SHP77 treated with DMSO at 0.1 percent for 48 hours (cell line): ENCODE measurements at regions not wholly inside any gene's neighbourhood (a gene's known extent, or its start where the extent isn't known, plus 50 kb on each side); places are given as distances from the start of the nearest gene placed in this dataset.
A peak's percentile ranks its signal among the peaks of the same experiment; 100 is the strongest.

ENCODE experiments used
- DNase-seq: peaks from one replicate; lab custom pipeline; 2025; lab: John Stamatoyannopoulos, UW

DNA sequence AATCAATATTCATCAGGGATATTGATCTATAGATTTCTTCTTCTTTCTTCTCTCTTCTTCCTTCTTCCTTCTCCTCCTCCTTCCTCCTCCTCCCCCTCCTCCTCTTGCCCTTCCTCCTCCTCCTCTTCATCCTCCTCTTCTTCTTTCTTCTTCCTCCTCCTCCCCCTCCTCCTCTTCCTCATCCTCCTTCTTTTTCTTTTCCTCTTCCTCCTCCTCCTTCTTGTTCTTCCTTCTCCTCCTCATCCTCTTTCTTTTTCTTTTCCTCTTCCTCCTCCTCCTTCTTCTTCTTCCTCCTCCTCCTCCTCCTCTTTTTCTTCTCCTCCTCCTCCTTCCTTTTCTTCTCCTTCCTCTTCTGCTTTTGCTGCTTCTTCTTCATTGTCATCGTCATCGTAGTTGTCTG is 52.4 kb upstream of the SERINC1 start:
- DNase-seq: no peak

DNA sequence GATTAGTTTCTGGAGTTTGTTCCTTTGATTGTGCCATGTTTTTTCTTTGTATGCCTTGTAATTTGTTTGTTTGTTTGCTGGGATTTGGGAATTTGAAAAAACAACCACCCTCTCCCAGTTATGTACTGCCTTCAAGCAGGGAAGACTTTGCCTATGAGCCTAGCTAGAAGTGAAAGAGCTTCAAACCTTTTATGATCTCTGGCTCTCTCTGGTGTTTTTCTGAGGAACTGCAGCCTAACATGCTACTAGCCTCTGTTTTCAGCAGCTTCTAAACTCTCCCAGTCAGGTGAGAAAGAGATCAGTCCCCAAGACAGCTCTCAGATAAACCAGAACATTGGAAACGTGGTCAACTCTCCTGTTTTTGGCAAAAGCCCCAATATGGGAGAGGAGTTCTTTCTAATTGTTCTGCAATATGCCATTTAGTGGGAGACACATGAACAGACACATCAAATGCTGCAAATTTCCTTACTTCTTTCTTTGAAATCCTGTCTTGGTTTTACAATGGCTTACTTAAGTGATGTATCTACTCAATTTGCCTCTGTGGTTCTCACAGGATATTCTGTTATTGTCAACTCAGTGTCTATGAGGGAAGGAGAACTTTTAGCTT is 58.9 kb upstream of the SERINC1 start:
- peak; percentile 72 for DNase-seq

DNA sequence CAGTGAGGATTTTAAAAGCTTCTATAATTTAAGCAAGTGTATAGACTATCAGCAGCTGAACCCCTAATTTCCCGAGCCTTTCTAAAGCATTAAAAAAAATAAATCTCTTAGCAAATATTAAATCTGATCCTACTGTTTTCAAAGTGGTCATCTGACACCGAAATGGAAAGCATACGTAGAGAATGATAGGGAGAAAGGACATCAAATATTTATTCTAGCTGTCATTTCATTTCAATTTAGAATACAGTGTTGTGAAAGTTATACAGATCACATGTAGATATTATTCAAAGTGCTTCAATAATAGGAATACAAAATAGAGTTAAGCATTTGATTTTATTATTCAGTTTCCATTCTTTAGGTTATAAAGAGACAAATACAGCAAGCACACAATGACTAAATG is 61.9 kb upstream of the PKIB start:
- DNase-seq: peak; percentile 55

DNA sequence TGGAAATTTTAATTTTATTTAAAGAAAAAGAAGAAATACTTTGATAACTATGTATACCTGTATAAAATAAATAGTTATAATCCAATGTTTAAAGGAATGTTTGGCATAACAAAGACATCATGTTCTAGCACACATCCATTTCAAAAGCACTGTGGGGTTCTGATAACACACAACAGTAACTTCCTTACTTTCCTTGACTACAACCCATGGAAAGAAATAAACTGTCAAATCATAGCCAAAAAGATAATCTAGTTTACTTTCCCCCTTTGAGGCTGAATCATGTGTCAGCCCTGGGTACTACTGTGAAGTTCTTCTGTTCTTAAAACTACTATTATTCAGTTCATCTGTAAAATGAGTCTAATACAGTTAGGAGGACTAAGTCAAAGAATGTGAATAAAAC is 61.4 kb upstream of the PKIB start:
- no peak for DNase-seq

DNA sequence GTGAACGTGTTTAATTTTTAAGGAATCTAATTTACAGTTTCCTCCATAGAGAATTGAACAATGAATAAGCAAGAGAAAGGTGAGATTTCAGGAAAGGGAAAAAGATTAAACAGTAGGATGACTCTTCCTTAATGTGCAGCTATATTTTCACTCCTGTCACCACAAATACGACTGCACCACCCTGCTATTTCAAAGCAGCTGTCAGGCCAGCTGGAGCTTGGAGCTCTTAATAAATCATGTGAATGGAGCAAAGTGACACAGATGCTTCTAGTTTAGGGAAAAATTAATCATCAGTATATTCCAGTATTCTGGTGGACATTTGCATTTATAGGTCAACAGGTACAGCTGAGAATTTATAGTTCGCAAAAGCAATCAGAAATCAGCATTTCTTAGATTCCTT is 56.5 kb upstream of the PKIB start:
- peak; percentile 80 for DNase-seq

DNA sequence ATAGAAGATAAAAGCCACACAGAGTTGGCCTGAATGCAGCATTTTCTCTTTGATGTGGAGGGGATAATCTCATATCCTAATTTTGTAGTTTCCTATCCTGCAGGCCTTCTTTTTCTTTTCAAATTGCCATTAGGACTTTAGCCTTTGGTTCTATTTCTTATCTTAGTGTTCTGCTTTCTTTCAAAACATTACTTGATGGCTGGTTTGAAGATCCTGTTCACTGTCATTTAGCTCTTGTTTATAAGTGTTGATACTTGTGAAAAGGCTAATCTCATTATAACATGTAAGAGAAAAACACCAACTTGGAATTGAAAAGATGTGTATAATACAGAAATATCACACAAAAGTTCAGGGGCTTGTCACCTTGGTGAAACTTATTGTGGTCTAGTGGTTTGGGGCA is 54.6 kb upstream of the PKIB start:
- DNase-seq: no peak

DNA sequence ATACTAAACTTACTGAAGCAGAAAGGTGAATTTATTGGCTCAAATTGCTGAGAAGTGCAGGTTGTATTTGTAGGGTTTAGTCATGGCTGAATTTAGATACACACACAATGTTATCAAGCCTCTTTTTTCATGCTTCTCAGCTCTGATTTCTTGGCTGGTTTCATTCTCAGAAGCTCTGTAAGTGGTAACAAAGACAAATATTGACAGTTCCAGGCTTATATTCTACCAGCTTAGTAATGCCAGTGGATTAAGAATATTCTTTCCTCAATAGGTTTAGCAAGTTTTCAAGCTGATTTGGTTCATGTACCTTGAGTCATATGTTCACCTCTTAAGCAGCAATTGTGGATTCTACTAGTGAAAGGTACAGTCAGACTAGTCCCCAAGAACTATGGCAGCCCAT is 52.1 kb upstream of the PKIB start:
- DNase-seq: no peak
